Thoracic aorta (tissue), 2 donors: ENCODE measurements at regions not wholly inside any gene's neighbourhood (a gene's known extent, or its start where the extent isn't known, plus 50 kb on each side); places are given as distances from the start of the nearest gene placed in this dataset.
A peak's percentile ranks its signal among the peaks of the same experiment; 100 is the strongest.
"Not testable (repeated sequence)": the region's sequence is repeated elsewhere in the genome, so short reads cannot be mapped to it uniquely, and the experiment has no call there.

Experiments
- ATAC-seq: fragments of 150-250 bp; one replicate; pipeline ENCODE4 v1.8.0; 2017; ENCODE audit warnings: low read depth; ENCODE audit not compliant: insufficient number of reproducible peaks, low FRiP score
- DNase-seq: peaks from one replicate; pipeline ENCODE4 v3.0.0-alpha.2; 2020; ENCODE audit warnings: low spot score
- H3K27ac ChIP-seq, 2 donors: fragments of 200-600 bp; sonication (generic); 1 replicate in 1 of 2; 2 replicates in 1 of 2; pipeline ENCODE4 v1.5.1; 2016; ENCODE audit warnings: mild to moderate bottlenecking in 2 of 2, moderate library complexity in 2 of 2
- H3K27me3 ChIP-seq: fragments of 200-600 bp; sonication (generic); replicated peaks from 2 replicates; pipeline ENCODE4 v1.6.0; 2016; ENCODE audit warnings: mild to moderate bottlenecking; ENCODE audit not compliant: insufficient read depth
- H3K36me3 ChIP-seq: fragments of 200-600 bp; sonication (generic); one replicate; pipeline ENCODE4 v1.5.1; 2016
- H3K4me1 ChIP-seq, 2 donors: fragments of 200-600 bp; sonication (generic); 1 replicate in 1 of 2; 2 replicates in 1 of 2; pipeline versions ENCODE4 v1.5.1 to v1.6.0; 2016; ENCODE audit warnings: low read depth in 2 of 2, mild to moderate bottlenecking in 1 of 2; ENCODE audit not compliant: control insufficient read depth in 1 of 2
- H3K4me3 ChIP-seq: fragments of 200-600 bp; sonication (generic); 2 replicates; pipeline ENCODE4 v1.5.1; 2016; ENCODE audit warnings: mild to moderate bottlenecking
- H3K9me3 ChIP-seq: fragments of 200-600 bp; sonication (generic); 2 replicates; pipeline ENCODE4 v1.5.1; 2016
- TF ChIP-seq, protein P1 (sequence below): fragments of 200-600 bp; sonication (generic); IDR thresholded peaks from one replicate; pipeline ENCODE4 v1.5.1; 2019; ENCODE audit warnings: antibody characterized with exemption

- Histone ChIP-seq H3K36me3 (no peaks in the 10 kb centered on the region), H3K4me1 (peaks cover 33 to 61% of the 10 kb centered on the region in 2 donors), H3K27me3 (no peaks in the 10 kb centered on the region), H3K27ac (peak overlapping the region; percentile 7 to 77), H3K9me3 (no peaks in the 10 kb centered on the region), H3K4me3 (peak overlapping the region; percentile 36)
- peak; percentile 54 for DNase-seq
- peak; percentile 41 for ATAC-seq
- TF ChIP-seq, protein P1, sequence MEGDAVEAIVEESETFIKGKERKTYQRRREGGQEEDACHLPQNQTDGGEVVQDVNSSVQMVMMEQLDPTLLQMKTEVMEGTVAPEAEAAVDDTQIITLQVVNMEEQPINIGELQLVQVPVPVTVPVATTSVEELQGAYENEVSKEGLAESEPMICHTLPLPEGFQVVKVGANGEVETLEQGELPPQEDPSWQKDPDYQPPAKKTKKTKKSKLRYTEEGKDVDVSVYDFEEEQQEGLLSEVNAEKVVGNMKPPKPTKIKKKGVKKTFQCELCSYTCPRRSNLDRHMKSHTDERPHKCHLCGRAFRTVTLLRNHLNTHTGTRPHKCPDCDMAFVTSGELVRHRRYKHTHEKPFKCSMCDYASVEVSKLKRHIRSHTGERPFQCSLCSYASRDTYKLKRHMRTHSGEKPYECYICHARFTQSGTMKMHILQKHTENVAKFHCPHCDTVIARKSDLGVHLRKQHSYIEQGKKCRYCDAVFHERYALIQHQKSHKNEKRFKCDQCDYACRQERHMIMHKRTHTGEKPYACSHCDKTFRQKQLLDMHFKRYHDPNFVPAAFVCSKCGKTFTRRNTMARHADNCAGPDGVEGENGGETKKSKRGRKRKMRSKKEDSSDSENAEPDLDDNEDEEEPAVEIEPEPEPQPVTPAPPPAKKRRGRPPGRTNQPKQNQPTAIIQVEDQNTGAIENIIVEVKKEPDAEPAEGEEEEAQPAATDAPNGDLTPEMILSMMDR = no peak
Measured at GRCh38 chr16:65315081-65315780, 193.4 kb upstream of the CDH11 start.

- DNase-seq = no peak
- no peak for ATAC-seq
Measured at GRCh38 chr16:65314627-65315008, 192.8 kb upstream of the CDH11 start.

GRCh38 chr16:65313936-65314626 lies 192.2 kb upstream of the CDH11 start:
- no peak for ATAC-seq
- H3K9me3 ChIP-seq = no peaks in the 10 kb centered on the region
- no peaks in the 10 kb centered on the region for H3K36me3 ChIP-seq
- H3K4me1 ChIP-seq = peaks cover 37 to 68% of the 10 kb centered on the region in 2 donors
- no peak overlapping the region for H3K4me3 ChIP-seq
- peak overlapping the region; percentile 16 to 77 for H3K27ac ChIP-seq
- no peak for DNase-seq
- TF ChIP-seq, protein P1 = no peak
- H3K27me3 ChIP-seq = no peaks in the 10 kb centered on the region

More at GRCh38 chr16:65314627-65315008, 192.8 kb upstream of the CDH11 start:
- Histone ChIP-seq H3K27me3 (no peaks in the 10 kb centered on the region), H3K9me3 (no peaks in the 10 kb centered on the region), H3K36me3 (no peaks in the 10 kb centered on the region), H3K27ac (peak overlapping the region in 1 of 2 donors; percentile 77), H3K4me1 (peaks cover 37 to 67% of the 10 kb centered on the region in 2 donors), H3K4me3 (peak overlapping the region; percentile 36)
- TF ChIP-seq, protein P1 = no peak

- H3K9me3 ChIP-seq = no peaks in the 10 kb centered on the region
- H3K4me3 ChIP-seq = no peak overlapping the region
- ATAC-seq (peak; percentile 35), DNase-seq (no peak)
- TF ChIP-seq, protein P1 = no peak
- H3K36me3 ChIP-seq = no peaks in the 10 kb centered on the region
- no peaks in the 10 kb centered on the region for H3K27me3 ChIP-seq
- peak overlapping the region; percentile 70 to 85 for H3K27ac ChIP-seq
- H3K4me1 ChIP-seq = peaks cover 37 to 68% of the 10 kb centered on the region in 2 donors
Measured at GRCh38 chr16:65312795-65313194, 190.9 kb upstream of the CDH11 start.

- no peaks in the 10 kb centered on the region for H3K36me3 ChIP-seq
- no peaks in the 10 kb centered on the region for H3K9me3 ChIP-seq
- H3K4me3 ChIP-seq = no peak overlapping the region
- H3K4me1 ChIP-seq = peaks cover 36 to 65% of the 10 kb centered on the region in 2 donors
- H3K27ac ChIP-seq = peak overlapping the region; percentile 49 to 85
- no peaks in the 10 kb centered on the region for H3K27me3 ChIP-seq
- ATAC-seq = no peak
- no peak for DNase-seq
- TF ChIP-seq, protein P1 = no peak
Measured at GRCh38 chr16:65312071-65312470, 190.2 kb upstream of the CDH11 start.

- DNase-seq, H3K36me3 ChIP-seq, H3K9me3 ChIP-seq, H3K4me3 ChIP-seq, H3K27me3 ChIP-seq: not testable (repeated sequence)
- peaks cover 35 to 64% of the 10 kb centered on the region in 2 donors for H3K4me1 ChIP-seq
- H3K27ac ChIP-seq = peak overlapping the region in 1 of 2 donors; percentile 64
- peak; percentile 47 for ATAC-seq
Measured at GRCh38 chr16:65310491-65310890, 188.6 kb upstream of the CDH11 start.
